H1 (cell line): ENCODE measurements at regions not wholly inside any gene's neighbourhood (a gene's known extent, or its start where the extent isn't known, plus 50 kb on each side); places are given as distances from the start of the nearest gene placed in this dataset.

Experiments
- CTCF ChIA-PET: fragments of 300-600 bp; sonication (Branson Sonifier 250); formaldehyde crosslinking; loops from one replicate; lab custom pipeline; 2021; ENCODE audit not compliant: partially characterized antibody; lab: Charles Lee
- POLR2A ChIA-PET: fragments of 300-600 bp; sonication (Branson Sonifier 250); formaldehyde crosslinking; loops from one replicate; lab custom pipeline; 2021; ENCODE audit warnings: inconsistent platforms; ENCODE audit not compliant: partially characterized antibody; lab: Charles Lee
- DNase-seq, 2 experiments: peaks; one replicate each; pipeline versions ENCODE4 v3.0.0 to v3.0.0-alpha.2; 2010 to 2022; ENCODE audit warnings: low spot score in 2 of 2, low read depth in 1 of 2, mixed read lengths in 1 of 2
- FAIRE-seq: peaks from 2 replicates; lab custom pipeline; 2011; peaks lifted over from hg19 to GRCh38; lab: Jason Lieb, UNC
- H2AFZ ChIP-seq: 2 replicates; pipeline ENCODE4 v1.8.1; 2012; ENCODE audit warnings: low read length, inconsistent platforms
- H2AK5ac ChIP-seq: 2 replicates; pipeline ENCODE4 v1.6.1; 2013; ENCODE audit warnings: low read depth, low read length
- H2BK120ac ChIP-seq: replicated peaks from 2 replicates; pipeline ENCODE3; 2013; ENCODE audit warnings: low read depth, low read length, inconsistent platforms
- H2BK12ac ChIP-seq: 2 replicates; pipeline ENCODE4 v1.6.1; 2013; ENCODE audit warnings: low read depth, low read length
- H2BK15ac ChIP-seq: 2 replicates; pipeline ENCODE4 v1.6.1; 2013; ENCODE audit warnings: low read length
- H2BK20ac ChIP-seq: 2 replicates; pipeline ENCODE4 v1.6.1; 2013; ENCODE audit warnings: low read length
- H2BK5ac ChIP-seq: 2 replicates; pipeline ENCODE4 v1.6.1; 2013; ENCODE audit warnings: low read depth, low read length
- H3K14ac ChIP-seq: 2 replicates; pipeline ENCODE4 v1.6.1; 2013; ENCODE audit warnings: inconsistent platforms; ENCODE audit not compliant: insufficient read length
- H3K18ac ChIP-seq: 2 replicates; pipeline ENCODE4 v1.6.1; 2013; ENCODE audit warnings: low read length; ENCODE audit errors: extremely low read depth
- H3K23ac ChIP-seq: 2 replicates; pipeline ENCODE4 v1.6.1; 2013; ENCODE audit warnings: inconsistent platforms; ENCODE audit not compliant: insufficient read length
- H3K23me2 ChIP-seq: 2 replicates; pipeline ENCODE4 v1.6.1; 2013; ENCODE audit warnings: low read depth, low read length
- H3K27ac ChIP-seq: 2 replicates; pipeline ENCODE4 v1.6.1; 2011; ENCODE audit warnings: low read depth, low read length, inconsistent platforms
- H3K27me3 ChIP-seq, 4 experiments: replicated peaks in 1 of 4; 1 replicate in 1 of 4; 2 replicates in 3 of 4; pipeline versions ENCODE4 v1.6.1 to v1.8.1; 2011 to 2013; ENCODE audit warnings: low read length in 3 of 4, mild to moderate bottlenecking in 3 of 4, inconsistent platforms in 2 of 4, mixed read lengths in 2 of 4, moderate library complexity in 1 of 4; ENCODE audit not compliant: control insufficient read depth in 3 of 4, insufficient read depth in 3 of 4; ENCODE audit errors: extremely low read depth in 1 of 4
- H3K36me3 ChIP-seq, 4 experiments: 2 replicates each; pipeline versions ENCODE4 v1.6.1 to v1.8.1; 2011 to 2013; ENCODE audit warnings: mild to moderate bottlenecking in 4 of 4, low read length in 3 of 4, moderate library complexity in 2 of 4, control low read depth in 1 of 4, inconsistent platforms in 1 of 4; ENCODE audit not compliant: insufficient read depth in 4 of 4, control insufficient read depth in 2 of 4
- H3K4ac ChIP-seq: replicated peaks from 2 replicates; pipeline ENCODE3; 2013; ENCODE audit warnings: low read length, low read depth, mixed read lengths, inconsistent platforms; ENCODE audit not compliant: insufficient read length
- H3K4me1 ChIP-seq, 4 experiments: replicated peaks in 1 of 4; 1 replicate in 1 of 4; 2 replicates in 3 of 4; pipeline versions ENCODE4 v1.6.1 to v1.8.1; 2011 to 2013; ENCODE audit warnings: low read length in 3 of 4, inconsistent platforms in 2 of 4, mixed read lengths in 1 of 4; ENCODE audit not compliant: insufficient read depth in 4 of 4, control insufficient read depth in 3 of 4
- H3K4me2 ChIP-seq, 2 experiments: 2 replicates each; pipeline versions ENCODE4 v1.6.1 to v1.8.1; 2011 to 2013; ENCODE audit warnings: low read depth in 2 of 2, low read length in 2 of 2, control low read depth in 1 of 2, inconsistent platforms in 1 of 2, mild to moderate bottlenecking in 1 of 2; ENCODE audit not compliant: insufficient read depth in 1 of 2
- H3K4me3 ChIP-seq, 4 experiments: fragments of 200-600, 300-600 bp in 1 of 4; sonication (generic), shearing (Covaris generic), sonication (Bioruptor Twin) in 1 of 4; 2 replicates each; pipeline versions ENCODE4 v1.5.1 to v1.8.1; 2011 to 2016; ENCODE audit warnings: low read length in 4 of 4, low read depth in 3 of 4, control low read depth in 2 of 4, inconsistent platforms in 2 of 4, mild to moderate bottlenecking in 2 of 4, mixed read lengths in 1 of 4, moderate library complexity in 1 of 4; ENCODE audit not compliant: insufficient read depth in 2 of 4; ENCODE audit errors: extremely low read depth in 1 of 4
- H3K56ac ChIP-seq: replicated peaks from 2 replicates; pipeline ENCODE3; 2013; ENCODE audit warnings: low read depth, mild to moderate bottlenecking, mixed read lengths, low read length, inconsistent platforms; ENCODE audit not compliant: insufficient read length
- H3K79me1 ChIP-seq: 2 replicates; pipeline ENCODE4 v1.6.1; 2013; ENCODE audit warnings: low read depth, low read length, control low read depth
- H3K79me2 ChIP-seq, 2 experiments: 2 replicates each; pipeline versions ENCODE4 v1.6.1 to v1.8.1; 2012 to 2013; ENCODE audit warnings: low read length in 2 of 2, mild to moderate bottlenecking in 2 of 2, inconsistent platforms in 1 of 2; ENCODE audit not compliant: insufficient read depth in 2 of 2, control insufficient read depth in 1 of 2
- H3K9ac ChIP-seq, 4 experiments: replicated peaks in 1 of 4; 1 replicate in 1 of 4; 2 replicates in 3 of 4; pipeline versions ENCODE4 v1.6.1 to v1.8.1; 2011 to 2013; ENCODE audit warnings: low read depth in 3 of 4, low read length in 3 of 4, control low read depth in 2 of 4, mild to moderate bottlenecking in 2 of 4, moderate library complexity in 2 of 4, inconsistent platforms in 1 of 4; ENCODE audit errors: extremely low read depth in 1 of 4
- H3K9me3 ChIP-seq, 2 experiments: 2 replicates each; pipeline versions ENCODE4 v1.6.1 to v1.8.1; 2012 to 2013; ENCODE audit warnings: mild to moderate bottlenecking in 2 of 2, moderate library complexity in 2 of 2, control low read depth in 1 of 2, inconsistent platforms in 1 of 2, low read depth in 1 of 2, low read length in 1 of 2, mixed read lengths in 1 of 2; ENCODE audit not compliant: insufficient read depth in 2 of 2
- H4K20me1 ChIP-seq, 2 experiments: replicated peaks in 1 of 2; 2 replicates each; pipeline versions ENCODE3 to v1.8.1; 2011 to 2013; ENCODE audit warnings: inconsistent platforms in 2 of 2, low read length in 2 of 2, mild to moderate bottlenecking in 1 of 2; ENCODE audit not compliant: insufficient read depth in 2 of 2, control insufficient read depth in 1 of 2
- H4K5ac ChIP-seq: 2 replicates; pipeline ENCODE4 v1.6.1; 2013; ENCODE audit warnings: low read length, low read depth, mixed read lengths, inconsistent platforms; ENCODE audit not compliant: insufficient read length
- H4K8ac ChIP-seq: 2 replicates; pipeline ENCODE4 v1.8.0; 2013; ENCODE audit warnings: mild to moderate bottlenecking, moderate library complexity, low read length, inconsistent platforms; ENCODE audit not compliant: insufficient read depth; ENCODE audit errors: extremely low read depth
- H4K91ac ChIP-seq: replicated peaks from 2 replicates; pipeline ENCODE3; 2013; ENCODE audit warnings: low read length, mixed read lengths, inconsistent platforms; ENCODE audit not compliant: insufficient read length
- CHD1 ChIP-seq: IDR thresholded peaks from 2 replicates; pipeline ENCODE4 v1.6.1; 2012; ENCODE audit warnings: low read depth, low read length, improper control_type of control experiment
- NANOG ChIP-seq: IDR thresholded peaks from 2 replicates; pipeline ENCODE4 v1.6.1; 2011; ENCODE audit warnings: low read length, low read depth, mild to moderate bottlenecking, inconsistent platforms; ENCODE audit not compliant: insufficient read depth, poor library complexity, severe bottlenecking
- WGBS, 2 experiments: shearing (Covaris generic) in 1 of 2; methylation state at CpG; one replicate each; pipeline versions ENCODE4 v1.1.6 to v1.1.7; 2013 to 2015; ENCODE audit warnings: low lambda C conversion rate in 2 of 2, mixed read lengths in 2 of 2, inconsistent platforms in 1 of 2, low coverage in 1 of 2, missing lambda C conversion rate in 1 of 2; ENCODE audit not compliant: insufficient replicate concordance in 2 of 2, insufficient coverage in 1 of 2, insufficient read length in 1 of 2; ENCODE audit errors: extremely low coverage in 1 of 2, missing lambda C conversion rate in 1 of 2; 5-methylcytosine and 5-hydroxymethylcytosine counted together

GRCh38 chr1:58310881-58311280 lies 235.6 kb downstream of the OMA1 start:
- CTCF ChIA-PET = interaction anchor here (0.7 to 1.1 kb wide), 2 partner anchors 9 to 59 kb away, joined by 3 read pairs; no protein-coding TSS in a partner anchor
- no peak for FAIRE-seq

More at GRCh38 chr1:58310881-58311280, 235.6 kb downstream of the OMA1 start:
- H2BK12ac ChIP-seq = no peak overlapping the region
- no peaks in the 10 kb centered on the region for H3K23me2 ChIP-seq
- no peak overlapping the region for H3K4me2 ChIP-seq
- no peaks in the 10 kb centered on the region for H3K9me3 ChIP-seq
- no peak overlapping the region for H2BK20ac ChIP-seq
- POLR2A ChIA-PET = interaction anchor here (0.6 kb wide), 1 partner anchor 833 kb away, joined by 4 read pairs; no protein-coding TSS in a partner anchor
- DNase-seq = no peak
- no peak overlapping the region for H3K9ac ChIP-seq
- H3K27ac ChIP-seq = no peak overlapping the region
- H3K4ac ChIP-seq = no peak overlapping the region
- H2BK5ac ChIP-seq = no peak overlapping the region
- H3K4me1 ChIP-seq = peaks cover 4 to 14% (median 8%) of the 10 kb centered on the region in 4 experiments; a peak in 4 of 7 replicates
- H4K20me1 ChIP-seq = no peaks in the 10 kb centered on the region
- no peak overlapping the region for H4K5ac ChIP-seq
- no peak overlapping the region for H2BK15ac ChIP-seq
- H3K4me3 ChIP-seq = no peak overlapping the region
- H3K23ac ChIP-seq = no peak overlapping the region
- no peak overlapping the region for H3K18ac ChIP-seq
- no peak overlapping the region for H3K14ac ChIP-seq
- H3K79me2 ChIP-seq = no peaks in the 10 kb centered on the region
- whole genome bisulfite sequencing, 2 experiments = 100% methylated on average over 1 of the region's 1 CpG; no CpG with 5 or more reads in 1 of the 2 experiments
- H2AFZ ChIP-seq = no peak overlapping the region
- H4K8ac ChIP-seq = no peak overlapping the region
- TF ChIP-seq NANOG (no peak), CHD1 (no peak)
- TF ChIP-seq, all 59 proteins: peak for 0
- no peaks in the 10 kb centered on the region for H3K79me1 ChIP-seq
- no peaks in the 10 kb centered on the region for H3K27me3 ChIP-seq
- no peak overlapping the region for H2BK120ac ChIP-seq
- no peak overlapping the region for H3K56ac ChIP-seq
- H3K36me3 ChIP-seq = no peaks in the 10 kb centered on the region
- no peak overlapping the region for H2AK5ac ChIP-seq
- no peak overlapping the region for H4K91ac ChIP-seq
